ENCODE measurements at regions not wholly inside any gene's neighbourhood (a gene's known extent, or its start where the extent isn't known, plus 50 kb on each side); places are given as distances from the start of the nearest gene placed in this dataset.

DNA sequence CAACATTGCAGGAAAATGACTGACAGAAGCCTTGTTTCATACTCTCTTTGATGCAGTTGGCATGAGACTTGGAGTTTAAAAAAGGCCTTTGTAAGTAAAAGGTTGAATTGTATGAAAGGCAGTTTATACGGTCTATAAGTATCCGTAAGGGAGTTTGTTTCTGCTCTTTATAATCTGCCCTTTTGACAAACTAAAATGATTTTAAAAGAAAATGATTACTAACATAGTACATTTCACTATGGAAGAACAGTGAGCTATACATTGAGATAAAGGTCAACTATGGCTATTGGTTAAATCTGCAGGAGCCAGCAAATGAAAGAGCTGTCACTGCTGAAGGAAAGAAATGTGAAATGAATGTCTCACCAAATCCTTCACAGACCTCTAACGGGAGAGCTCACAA is 296.1 kb upstream of the SLITRK6 start:
- Mint-ChIP-seq H3K9me3 (peaks cover 6% of the 10 kb centered on the region), H3K4me3 (no peak overlapping the region), H3K27ac (no peak overlapping the region), H3K36me3 (no peaks in the 10 kb centered on the region), H3K4me1 (ENCODE audit: low read depth in 2 of 2) (no peaks in the 10 kb centered on the region), H3K27me3 (no peaks in the 10 kb centered on the region)
- ATAC-seq (no peak), DNase-seq (ENCODE audit: low spot score) (no peak)

DNA sequence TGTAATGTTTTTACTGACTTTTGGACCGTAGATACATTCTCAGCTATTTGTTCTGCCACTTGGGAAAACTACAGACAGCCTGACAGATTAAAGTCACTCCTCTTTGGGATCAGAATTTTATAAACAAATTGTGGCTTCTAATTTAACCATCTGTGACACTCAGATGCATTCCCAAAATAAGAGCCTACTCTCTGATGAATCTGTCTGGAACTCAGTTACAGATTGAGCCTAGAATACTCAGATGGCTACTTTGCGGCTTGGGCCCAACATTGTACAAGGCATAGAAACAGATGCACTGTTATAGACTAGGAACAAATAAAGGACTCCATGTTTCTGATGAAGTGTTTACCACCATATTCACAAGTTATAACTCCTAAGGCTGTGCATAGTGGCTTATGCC is 291.0 kb upstream of the SLITRK6 start:
- DNase-seq (ENCODE audit: low spot score), result no peak
- no peaks in the 10 kb centered on the region for H3K4me1 Mint-ChIP-seq (ENCODE audit: low read depth in 2 of 2)
- no peaks in the 10 kb centered on the region for H3K36me3 Mint-ChIP-seq
- H3K9me3 Mint-ChIP-seq, result no peaks in the 10 kb centered on the region
- ATAC-seq, result no peak
- no peak overlapping the region for H3K27ac Mint-ChIP-seq
- H3K4me3 Mint-ChIP-seq, result no peak overlapping the region
- no peaks in the 10 kb centered on the region for H3K27me3 Mint-ChIP-seq

- Mint-ChIP-seq H3K9me3 (peaks cover 5% of the 10 kb centered on the region), H3K27me3 (no peaks in the 10 kb centered on the region), H3K4me1 (ENCODE audit: low read depth in 2 of 2) (no peaks in the 10 kb centered on the region), H3K27ac (no peak overlapping the region), H3K4me3 (no peak overlapping the region), H3K36me3 (no peaks in the 10 kb centered on the region)
- ATAC-seq, result no peak
- no peak for DNase-seq (ENCODE audit: low spot score)
These were observed 288.0 kb upstream of the SLITRK6 start for GRCh38 chr13:86087244-86087643.

- Mint-ChIP-seq H3K27me3 (no peaks in the 10 kb centered on the region), H3K4me1 (ENCODE audit: low read depth in 2 of 2) (no peaks in the 10 kb centered on the region), H3K36me3 (no peaks in the 10 kb centered on the region), H3K27ac (no peak overlapping the region), H3K9me3 (peaks cover 9% of the 10 kb centered on the region), H3K4me3 (no peak overlapping the region)
- DNase-seq (ENCODE audit: low spot score) (no peak), ATAC-seq (no peak)
These were observed 286.7 kb upstream of the SLITRK6 start for GRCh38 chr13:86085890-86086289.

DNA sequence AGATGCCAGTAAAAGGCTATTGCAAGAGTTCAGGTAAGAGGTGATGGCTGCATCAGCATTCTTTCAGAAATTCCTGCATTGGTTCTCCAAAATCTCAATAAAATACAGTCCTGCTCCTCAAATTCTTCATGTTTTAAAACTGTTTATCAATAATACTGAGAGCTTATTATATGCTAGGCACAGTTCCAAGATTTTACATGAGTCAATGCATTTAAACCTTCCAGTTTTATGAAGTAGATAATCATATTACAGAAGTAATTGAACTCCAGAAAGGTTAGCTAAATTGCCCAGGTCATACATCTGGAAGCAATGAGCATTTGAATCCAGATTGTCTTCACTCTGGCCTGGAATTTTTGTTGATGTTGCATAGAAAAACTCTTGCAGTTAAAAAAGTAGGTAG is 282.9 kb upstream of the SLITRK6 start:
- Mint-ChIP-seq H3K4me3 (no peak overlapping the region), H3K4me1 (ENCODE audit: low read depth in 2 of 2) (no peaks in the 10 kb centered on the region), H3K27ac (no peak overlapping the region), H3K36me3 (no peaks in the 10 kb centered on the region), H3K27me3 (no peaks in the 10 kb centered on the region), H3K9me3 (peaks cover 9% of the 10 kb centered on the region)
- ATAC-seq (no peak), DNase-seq (ENCODE audit: low spot score) (no peak)

DNA sequence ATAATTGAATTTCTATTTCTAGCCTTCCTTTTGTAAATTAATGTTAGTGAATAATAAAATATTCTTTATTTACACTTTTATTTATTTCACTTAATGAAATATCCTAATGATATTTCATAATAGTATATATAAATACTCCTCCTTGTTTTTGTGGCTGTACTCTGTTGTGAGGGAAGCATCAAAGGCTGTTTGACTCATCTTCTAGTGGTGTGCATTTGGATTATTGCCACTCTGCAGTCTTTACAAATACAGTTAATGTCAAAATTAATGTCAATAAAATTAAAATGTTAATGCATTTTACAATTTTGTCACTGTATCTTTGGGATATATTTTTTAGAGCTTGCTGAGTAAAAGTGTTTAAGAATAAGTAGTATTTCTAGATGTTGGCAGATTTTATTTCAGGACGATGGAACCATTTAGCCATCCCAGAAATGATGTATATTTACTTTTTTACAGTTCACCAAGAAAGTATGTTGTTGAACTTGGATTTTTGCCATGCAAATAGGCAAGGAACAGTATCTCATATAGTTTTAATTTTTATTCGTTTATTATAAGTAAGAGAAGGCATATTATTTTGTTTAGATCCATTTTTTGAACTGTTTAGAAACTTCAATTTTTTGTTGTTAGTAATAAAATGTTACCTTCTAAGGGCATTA is 281.2 kb upstream of the SLITRK6 start:
- H3K27ac Mint-ChIP-seq, result no peak overlapping the region
- ATAC-seq (no peak), DNase-seq (ENCODE audit: low spot score) (no peak)
- H3K9me3 Mint-ChIP-seq, result peaks cover 9% of the 10 kb centered on the region
- H3K27me3 Mint-ChIP-seq, result no peaks in the 10 kb centered on the region
- H3K4me3 Mint-ChIP-seq, result no peak overlapping the region
- H3K36me3 Mint-ChIP-seq, result no peaks in the 10 kb centered on the region
- no peaks in the 10 kb centered on the region for H3K4me1 Mint-ChIP-seq (ENCODE audit: low read depth in 2 of 2)

DNA sequence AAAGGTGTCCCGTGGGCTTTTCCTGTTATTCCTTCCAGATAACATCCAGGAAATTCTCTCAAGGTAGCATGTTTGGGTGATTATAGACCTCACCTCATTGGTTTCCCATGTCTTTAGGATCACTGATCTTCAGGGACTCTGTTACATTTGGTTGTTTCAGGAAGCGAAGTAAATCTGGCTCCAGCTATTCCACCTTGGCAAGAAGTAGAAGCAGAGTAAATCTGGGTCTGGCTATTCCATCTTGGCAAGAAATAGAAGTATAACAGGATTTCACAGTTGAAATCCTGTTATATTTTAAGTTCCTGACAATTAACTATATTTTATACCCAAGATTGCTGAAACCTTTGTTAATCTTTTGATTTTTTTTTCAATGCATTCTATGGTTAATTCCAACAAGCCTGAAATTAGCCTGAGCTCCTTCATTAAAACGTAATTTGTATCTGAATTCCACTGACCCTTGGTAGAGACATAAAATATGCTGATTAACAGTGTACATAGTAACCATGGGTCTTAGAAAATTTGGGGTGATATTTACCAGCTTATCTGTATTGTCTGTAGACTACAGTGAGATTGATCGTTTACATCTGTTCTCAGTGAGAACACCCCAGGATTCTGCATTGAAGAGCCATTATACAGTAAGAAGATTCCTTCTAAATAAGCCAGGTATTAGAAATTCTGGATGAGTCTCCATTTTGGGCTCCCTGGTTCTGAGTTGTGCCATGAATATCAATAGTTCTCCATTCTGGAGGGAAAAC is 267.6 kb upstream of the SLITRK6 start:
- ATAC-seq, result no peak
- DNase-seq (ENCODE audit: low spot score), result no peak
- H3K27me3 Mint-ChIP-seq, result no peaks in the 10 kb centered on the region
- peaks cover 11% of the 10 kb centered on the region for H3K9me3 Mint-ChIP-seq
- H3K4me1 Mint-ChIP-seq (ENCODE audit: low read depth in 2 of 2), result no peaks in the 10 kb centered on the region
- H3K4me3 Mint-ChIP-seq, result no peak overlapping the region
- H3K36me3 Mint-ChIP-seq, result no peaks in the 10 kb centered on the region
- H3K27ac Mint-ChIP-seq, result no peak overlapping the region

GRCh38 chr13:86052141-86052540 is 252.9 kb upstream of the SLITRK6 start:
- Mint-ChIP-seq H3K27ac (no peak overlapping the region), H3K36me3 (peaks cover 14% of the 10 kb centered on the region), H3K4me1 (ENCODE audit: low read depth in 2 of 2) (no peaks in the 10 kb centered on the region), H3K9me3 (peaks cover 23% of the 10 kb centered on the region), H3K27me3 (no peaks in the 10 kb centered on the region), H3K4me3 (no peak overlapping the region)
- no peak for ATAC-seq
- no peak for DNase-seq (ENCODE audit: low spot score)

DNA sequence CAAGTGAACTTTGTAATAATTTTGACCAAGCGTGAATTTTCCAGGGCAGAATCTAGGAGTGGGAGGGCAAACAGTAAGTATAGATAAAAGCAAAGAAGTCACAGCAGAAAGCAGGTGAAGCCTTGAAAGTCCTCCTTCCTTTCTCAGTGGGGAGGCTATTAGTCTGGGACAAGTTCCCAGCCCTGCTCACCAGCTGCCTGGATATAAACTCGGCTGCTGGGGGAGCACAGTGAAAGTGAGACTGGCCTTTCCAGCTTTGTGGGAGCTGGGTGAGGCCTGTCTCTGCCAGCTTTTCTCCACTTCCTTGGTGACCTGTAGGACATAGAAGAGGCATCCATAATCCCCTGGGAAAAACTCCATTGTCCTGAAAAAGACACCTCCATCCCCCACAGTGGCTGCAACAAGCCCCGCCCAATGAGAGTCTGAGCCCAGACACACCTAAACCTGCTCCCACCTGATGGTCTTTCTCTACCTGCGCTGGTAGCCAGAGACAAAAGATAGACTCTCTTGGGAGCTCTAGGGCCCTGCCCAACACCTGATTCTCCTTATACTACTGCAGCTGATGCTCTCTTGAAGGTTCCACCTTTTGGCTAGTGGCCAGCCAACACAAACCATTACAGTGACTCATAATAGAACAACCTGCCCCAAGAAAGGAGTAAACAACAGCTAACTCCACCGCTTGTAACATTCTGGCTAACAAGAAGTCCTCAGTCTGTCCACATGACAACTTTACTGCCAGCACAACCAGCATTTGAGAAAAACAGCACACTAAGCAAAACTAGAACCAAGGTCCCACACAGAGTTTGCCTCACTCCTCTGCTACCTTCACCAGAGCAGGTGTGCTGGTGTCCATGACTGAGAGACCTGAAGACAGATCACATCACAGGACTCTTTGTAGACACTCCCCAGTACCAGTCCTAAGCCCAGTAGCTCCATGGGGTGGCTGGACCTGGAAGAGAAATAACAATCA is 252.2 kb upstream of the SLITRK6 start:
- Mint-ChIP-seq H3K27me3 (no peaks in the 10 kb centered on the region), H3K36me3 (peaks cover 14% of the 10 kb centered on the region), H3K4me3 (no peak overlapping the region), H3K9me3 (peaks cover 23% of the 10 kb centered on the region), H3K27ac (no peak overlapping the region), H3K4me1 (ENCODE audit: low read depth in 2 of 2) (no peaks in the 10 kb centered on the region)
- no peak for ATAC-seq
- DNase-seq (ENCODE audit: low spot score), result no peak

DNA sequence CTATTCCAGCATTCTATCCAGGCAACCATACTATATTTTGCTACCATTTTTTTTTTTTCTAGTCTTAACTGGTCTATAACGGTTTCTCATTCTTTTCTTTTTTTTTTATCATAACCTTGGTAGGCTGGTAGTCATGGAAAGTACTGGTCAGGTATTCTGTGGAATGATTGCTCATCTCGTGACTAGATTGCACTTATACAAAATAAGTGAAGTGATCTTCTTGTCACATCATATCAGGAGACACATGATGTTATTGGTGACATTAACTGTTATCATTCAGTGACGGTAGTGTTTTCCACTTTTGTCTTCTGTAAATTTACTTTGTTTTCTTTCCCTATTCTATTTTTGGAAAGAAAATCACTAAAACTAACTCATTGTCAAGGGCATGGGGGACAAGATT is 239.3 kb upstream of the SLITRK6 start:
- DNase-seq (ENCODE audit: low spot score) (no peak), ATAC-seq (no peak)
- Mint-ChIP-seq H3K36me3 (peaks cover 4% of the 10 kb centered on the region), H3K27me3 (no peaks in the 10 kb centered on the region), H3K4me3 (no peak overlapping the region), H3K9me3 (peaks cover 15% of the 10 kb centered on the region), H3K27ac (no peak overlapping the region), H3K4me1 (ENCODE audit: low read depth in 2 of 2) (no peaks in the 10 kb centered on the region)

DNA sequence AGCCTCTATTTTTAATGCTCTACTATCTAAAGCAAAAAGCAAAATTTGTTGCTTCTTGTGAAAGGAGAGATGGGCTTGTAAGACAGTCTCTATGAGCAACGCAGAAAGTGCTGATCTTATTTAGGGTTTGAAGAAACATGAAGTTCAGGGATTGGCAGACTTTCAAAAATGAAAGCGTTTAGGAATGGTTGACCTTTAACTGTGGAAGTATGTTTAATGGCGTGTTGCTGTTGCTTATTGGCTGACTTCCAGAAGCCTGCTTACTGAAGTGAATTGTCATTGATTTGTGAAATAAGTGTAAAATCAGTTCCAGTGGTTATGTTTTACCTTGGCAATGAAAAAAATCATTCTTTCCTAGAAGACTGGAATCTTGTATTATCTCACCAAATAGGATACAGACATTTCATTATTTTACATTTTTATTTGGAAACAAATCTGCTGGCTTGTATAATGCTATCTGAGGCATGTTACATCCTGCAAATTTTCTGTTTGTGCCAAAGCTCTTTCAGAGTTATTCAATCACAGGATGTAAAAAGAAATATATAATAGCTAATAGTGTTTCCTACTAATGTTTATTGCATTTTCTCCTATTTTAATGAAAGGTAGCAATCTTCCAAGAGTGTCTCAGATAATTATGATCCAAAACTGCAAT is 221.3 kb upstream of the SLITRK6 start:
- Mint-ChIP-seq H3K27ac (no peak overlapping the region), H3K9me3 (peaks cover 4% of the 10 kb centered on the region)

GRCh38 chr13:86006317-86006716 is 207.1 kb upstream of the SLITRK6 start:
- H3K27me3 Mint-ChIP-seq, result no peaks in the 10 kb centered on the region
- no peak overlapping the region for H3K27ac Mint-ChIP-seq
- no peaks in the 10 kb centered on the region for H3K4me1 Mint-ChIP-seq (ENCODE audit: low read depth in 2 of 2)
- no peak for DNase-seq (ENCODE audit: low spot score)
- no peak for ATAC-seq
- H3K9me3 Mint-ChIP-seq, result peaks cover 8% of the 10 kb centered on the region
- H3K36me3 Mint-ChIP-seq, result no peaks in the 10 kb centered on the region
- no peak overlapping the region for H3K4me3 Mint-ChIP-seq

More for the DNA sequence above, 221.3 kb upstream of the SLITRK6 start:
- Mint-ChIP-seq H3K36me3 (no peaks in the 10 kb centered on the region), H3K27me3 (no peaks in the 10 kb centered on the region), H3K4me1 (ENCODE audit: low read depth in 2 of 2) (no peaks in the 10 kb centered on the region), H3K4me3 (no peak overlapping the region)
- DNase-seq (ENCODE audit: low spot score), result no peak
- no peak for ATAC-seq

- no peaks in the 10 kb centered on the region for H3K36me3 Mint-ChIP-seq
- no peak overlapping the region for H3K4me3 Mint-ChIP-seq
- H3K9me3 Mint-ChIP-seq, result peaks cover 3% of the 10 kb centered on the region
- H3K27ac Mint-ChIP-seq, result no peak overlapping the region
- DNase-seq (ENCODE audit: low spot score), result no peak
- H3K4me1 Mint-ChIP-seq (ENCODE audit: low read depth in 2 of 2), result no peaks in the 10 kb centered on the region
- ATAC-seq, result no peak
- no peaks in the 10 kb centered on the region for H3K27me3 Mint-ChIP-seq
These were observed 203.8 kb upstream of the SLITRK6 start for GRCh38 chr13:86003029-86003428.
